IPS DF 6.9 (cell line): ENCODE measurements at regions not wholly inside any gene's neighbourhood (a gene's known extent, or its start where the extent isn't known, plus 50 kb on each side); places are given as distances from the start of the nearest gene placed in this dataset.

ENCODE experiments used
- DNase-seq: peaks from one replicate; pipeline ENCODE4 v3.0.0-alpha.2; 2013; ENCODE audit warnings: low read depth, low spot score
- H3K27ac ChIP-seq: one replicate; pipeline ENCODE4 v1.5.1; 2013; ENCODE audit warnings: low read length, control low read depth
- H3K27me3 ChIP-seq: 2 replicates; pipeline ENCODE4 v1.6.1; 2013; ENCODE audit warnings: mild to moderate bottlenecking, low read length; ENCODE audit not compliant: control insufficient read depth, insufficient read depth
- H3K36me3 ChIP-seq: 2 replicates; pipeline ENCODE4 v1.6.1; 2013; ENCODE audit warnings: low read length; ENCODE audit not compliant: control insufficient read depth, insufficient read depth
- H3K4me1 ChIP-seq: 2 replicates; pipeline ENCODE4 v1.6.1; 2013; ENCODE audit warnings: low read length; ENCODE audit not compliant: control insufficient read depth, insufficient read depth
- H3K4me3 ChIP-seq: 2 replicates; pipeline ENCODE4 v1.5.1; 2013; ENCODE audit warnings: mild to moderate bottlenecking, low read length
- H3K9me3 ChIP-seq: 2 replicates; pipeline ENCODE4 v1.6.1; 2013; ENCODE audit warnings: low read length, inconsistent platforms; ENCODE audit not compliant: control insufficient read depth, insufficient read depth
- WGBS: extraction: QIAGEN DNeasy Blood & Tissue Kit; methylation state at CpG from one replicate; pipeline ENCODE4 v1.1.7; 2013; ENCODE audit warnings: mixed read lengths, missing lambda C conversion rate; ENCODE audit not compliant: insufficient read length, insufficient coverage; 5-methylcytosine and 5-hydroxymethylcytosine counted together

DNA sequence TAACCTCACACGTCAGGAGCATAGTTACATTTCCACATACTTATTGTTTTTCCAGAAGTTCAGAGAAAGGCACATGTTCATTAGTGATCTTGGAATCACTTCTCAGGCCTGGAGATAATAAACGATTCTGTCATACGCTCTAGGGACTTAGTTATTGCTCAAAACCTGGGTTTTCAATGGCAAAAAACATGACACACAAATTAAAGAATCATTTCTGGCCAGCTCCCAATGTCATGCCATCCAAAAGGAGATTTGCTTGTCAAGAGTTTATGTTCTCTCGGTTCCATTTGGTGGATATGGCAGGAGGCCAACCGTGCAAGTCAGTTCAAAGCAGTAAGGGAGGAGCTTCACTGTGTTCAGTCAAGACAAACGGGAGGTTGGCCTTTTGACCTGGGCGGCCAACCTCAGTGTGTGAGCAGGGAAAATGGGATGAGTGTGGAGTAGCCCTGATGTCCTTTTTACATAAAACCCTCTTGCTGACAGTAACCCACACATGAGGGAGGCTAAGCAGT is 123.4 kb downstream of the NXNL2 start:
- H3K9me3 ChIP-seq: no peaks in the 10 kb centered on the region
- WGBS: no CpG with 5 or more reads among the region's 7 CpGs
- DNase-seq: no peak
- H3K27ac ChIP-seq: no peak overlapping the region
- no peaks in the 10 kb centered on the region for H3K4me1 ChIP-seq
- H3K27me3 ChIP-seq: no peaks in the 10 kb centered on the region
- no peaks in the 10 kb centered on the region for H3K36me3 ChIP-seq
- H3K4me3 ChIP-seq: no peak overlapping the region

- Histone ChIP-seq H3K27me3 (no peaks in the 10 kb centered on the region), H3K9me3 (no peaks in the 10 kb centered on the region), H3K36me3 (no peaks in the 10 kb centered on the region), H3K4me1 (no peaks in the 10 kb centered on the region), H3K4me3 (no peak overlapping the region), H3K27ac (no peak overlapping the region)
- DNase-seq: no peak
- WGBS: no CpG with 5 or more reads among the region's 2 CpGs
Observed at GRCh38 chr9:88659126-88659525, 124.1 kb downstream of the NXNL2 start.

GRCh38 chr9:88660611-88661010 is 125.6 kb downstream of the NXNL2 start:
- no peak overlapping the region for H3K27ac ChIP-seq
- WGBS: no CpG with 5 or more reads among the region's 1 CpG
- H3K9me3 ChIP-seq: no peaks in the 10 kb centered on the region
- peak; percentile 52 for DNase-seq
- no peaks in the 10 kb centered on the region for H3K36me3 ChIP-seq
- H3K4me1 ChIP-seq: no peaks in the 10 kb centered on the region
- no peaks in the 10 kb centered on the region for H3K27me3 ChIP-seq
- H3K4me3 ChIP-seq: no peak overlapping the region

DNA sequence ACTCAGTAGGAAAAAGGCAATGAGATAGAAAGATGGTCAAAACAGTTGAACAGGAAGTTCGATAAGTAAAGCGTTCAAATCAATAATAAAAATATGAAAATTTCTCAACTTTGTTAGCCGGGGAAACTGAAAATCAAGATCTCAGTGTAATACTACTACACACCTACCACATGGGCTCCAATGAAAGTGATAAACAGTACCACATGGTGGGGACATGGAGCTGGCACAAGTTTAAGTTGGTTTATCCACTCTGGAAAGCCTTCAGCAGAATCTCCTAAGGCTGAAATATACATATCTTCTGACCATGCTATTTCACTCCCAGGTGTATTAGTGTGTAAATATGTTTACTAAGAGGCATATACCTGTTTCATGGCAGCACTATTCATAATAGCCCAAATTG is 126.8 kb downstream of the NXNL2 start:
- Histone ChIP-seq H3K27ac (no peak overlapping the region), H3K4me1 (no peaks in the 10 kb centered on the region), H3K27me3 (no peaks in the 10 kb centered on the region), H3K4me3 (no peak overlapping the region), H3K9me3 (no peaks in the 10 kb centered on the region), H3K36me3 (no peaks in the 10 kb centered on the region)
- no peak for DNase-seq
- WGBS: no CpG with 5 or more reads among the region's 3 CpGs

DNA sequence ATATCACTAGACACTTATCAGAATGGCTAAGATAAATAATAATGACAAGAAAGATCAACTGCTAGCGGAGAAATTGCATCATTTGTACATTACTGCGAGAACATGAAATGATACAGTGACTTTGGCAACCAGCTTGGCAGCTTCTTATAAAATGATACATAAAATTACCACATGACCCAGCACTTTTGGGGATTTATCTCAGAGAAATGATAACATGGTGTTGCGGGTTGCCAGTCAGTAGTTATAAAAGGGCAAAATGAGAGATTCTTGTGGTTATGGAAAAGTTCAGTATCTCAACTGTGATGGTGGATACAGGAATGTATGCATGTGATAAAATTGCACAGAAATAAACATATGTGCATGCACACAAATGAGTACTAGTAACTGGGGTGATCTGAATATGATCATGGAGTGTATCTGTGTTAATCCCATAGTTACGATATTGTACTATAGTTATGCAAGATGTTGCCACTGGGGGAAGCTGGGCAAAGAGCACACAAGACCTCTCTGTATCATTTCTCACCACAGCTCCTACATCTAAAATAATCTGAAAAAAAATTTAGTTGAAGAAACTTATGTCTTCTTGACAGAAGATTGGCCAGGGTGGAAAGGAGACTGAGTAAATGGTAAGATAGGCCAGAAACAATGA is 128.9 kb downstream of the NXNL2 start:
- WGBS: no CpG with 5 or more reads among the region's 4 CpGs
- Histone ChIP-seq H3K9me3 (no peaks in the 10 kb centered on the region), H3K27me3 (no peaks in the 10 kb centered on the region), H3K36me3 (no peaks in the 10 kb centered on the region), H3K4me3 (no peak overlapping the region), H3K27ac (no peak overlapping the region), H3K4me1 (no peaks in the 10 kb centered on the region)
- DNase-seq: no peak

- Histone ChIP-seq H3K36me3 (no peaks in the 10 kb centered on the region), H3K9me3 (no peaks in the 10 kb centered on the region), H3K27me3 (no peaks in the 10 kb centered on the region), H3K27ac (no peak overlapping the region), H3K4me3 (no peak overlapping the region), H3K4me1 (no peaks in the 10 kb centered on the region)
- DNase-seq: no peak
- no CpG with 5 or more reads among the region's 8 CpGs for WGBS
Observed at GRCh38 chr9:88664773-88665172, 129.8 kb downstream of the NXNL2 start.

DNA sequence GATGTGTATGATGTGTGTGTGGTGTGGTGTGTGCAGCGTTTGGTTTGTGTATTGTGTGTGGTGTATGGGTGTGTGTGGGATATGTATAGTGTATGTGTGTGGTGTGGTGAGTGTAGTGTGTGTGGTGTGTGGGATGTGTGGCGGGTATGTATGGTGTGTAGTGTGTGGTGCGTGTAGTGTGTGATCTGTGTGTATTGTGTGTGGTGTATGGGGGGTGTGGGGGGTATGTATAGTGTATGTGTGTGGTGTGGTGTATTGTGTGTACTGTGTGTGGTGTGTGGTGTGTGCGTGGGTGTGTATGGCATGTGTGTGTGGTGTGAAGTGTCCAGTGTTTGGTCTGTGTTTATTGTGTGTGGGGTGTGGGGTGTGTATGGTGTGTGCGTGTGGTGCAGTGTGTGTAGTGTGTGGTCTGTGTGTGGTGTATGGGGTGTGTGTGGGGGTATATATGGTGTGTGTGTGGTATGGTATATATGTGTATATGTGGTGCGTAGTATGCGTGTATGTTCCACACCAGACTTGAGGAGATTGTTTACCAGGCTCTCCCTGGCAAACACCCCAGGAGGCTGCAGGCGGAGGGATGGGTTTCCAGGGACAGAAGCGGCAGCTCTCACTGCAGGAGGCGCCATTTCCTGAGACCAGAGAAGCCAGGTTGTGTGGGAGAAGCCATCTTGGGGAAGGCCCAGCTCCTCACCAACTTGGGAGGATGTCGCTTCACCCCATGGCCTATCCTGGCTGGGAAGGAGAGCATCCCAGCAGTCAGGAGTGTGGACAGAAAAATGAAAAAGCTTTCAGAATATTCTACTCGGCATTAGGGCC is 138.1 kb downstream of the NXNL2 start:
- DNase-seq: no peak
- Histone ChIP-seq H3K4me1 (no peaks in the 10 kb centered on the region), H3K4me3 (no peak overlapping the region), H3K27ac (no peak overlapping the region), H3K27me3 (no peaks in the 10 kb centered on the region), H3K9me3 (no peaks in the 10 kb centered on the region), H3K36me3 (no peaks in the 10 kb centered on the region)
- 100% methylated on average over 6 of the region's 12 CpGs for WGBS

DNA sequence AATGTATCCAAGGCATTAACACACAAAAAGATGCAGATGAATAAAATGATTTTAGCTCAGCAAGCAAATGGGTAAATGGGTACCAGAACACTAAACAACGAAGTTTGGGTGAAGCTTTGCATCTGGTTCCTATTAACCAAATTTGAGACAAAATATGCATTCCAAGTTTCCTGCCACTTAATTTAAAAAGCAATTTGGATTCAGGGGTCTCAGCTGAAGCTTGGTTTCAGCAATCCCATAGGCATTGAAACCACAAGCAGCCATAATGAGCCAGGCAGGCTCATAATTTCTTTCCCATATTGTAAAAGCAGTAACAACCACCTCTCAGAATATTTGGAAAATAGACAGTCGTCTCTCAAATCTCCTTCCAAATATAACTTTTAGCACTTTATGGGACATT is 138.9 kb downstream of the NXNL2 start:
- Histone ChIP-seq H3K4me1 (no peaks in the 10 kb centered on the region), H3K36me3 (no peaks in the 10 kb centered on the region), H3K27me3 (no peaks in the 10 kb centered on the region), H3K27ac (no peak overlapping the region), H3K9me3 (no peaks in the 10 kb centered on the region), H3K4me3 (no peak overlapping the region)
- DNase-seq: no peak
- WGBS: no CpG with 5 or more reads among the region's 2 CpGs

DNA sequence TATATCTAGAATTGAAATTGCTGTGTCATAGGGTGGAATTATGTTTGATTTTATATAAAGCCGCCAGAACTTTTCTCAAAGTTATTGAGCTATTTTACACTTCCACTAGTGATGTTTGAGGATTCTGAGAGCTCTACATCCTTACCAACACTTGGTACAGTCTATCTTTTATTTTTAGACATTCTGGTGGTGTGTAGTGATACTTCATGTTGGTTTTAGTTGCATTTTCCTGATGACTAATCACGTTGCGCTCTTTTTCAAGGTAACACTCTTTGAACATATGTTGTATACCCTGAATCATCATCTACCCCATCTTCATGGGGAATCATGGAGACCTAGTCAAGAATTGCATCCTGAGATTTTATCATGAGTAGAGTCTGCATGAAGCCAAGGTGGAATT is 141.7 kb downstream of the NXNL2 start:
- Histone ChIP-seq H3K9me3 (no peaks in the 10 kb centered on the region), H3K36me3 (no peaks in the 10 kb centered on the region), H3K4me1 (no peaks in the 10 kb centered on the region), H3K27me3 (no peaks in the 10 kb centered on the region), H3K27ac (no peak overlapping the region), H3K4me3 (no peak overlapping the region)
- no peak for DNase-seq
- no CpG with 5 or more reads among the region's 3 CpGs for WGBS

GRCh38 chr9:88678008-88678407 is 143.0 kb downstream of the NXNL2 start:
- Histone ChIP-seq H3K27me3 (no peaks in the 10 kb centered on the region), H3K4me3 (no peak overlapping the region), H3K4me1 (no peaks in the 10 kb centered on the region), H3K27ac (no peak overlapping the region), H3K9me3 (no peaks in the 10 kb centered on the region), H3K36me3 (no peaks in the 10 kb centered on the region)
- no peak for DNase-seq
- WGBS: no CpG with 5 or more reads among the region's 2 CpGs
